ENCODE measurements at regions not wholly inside any gene's neighbourhood (a gene's known extent, or its start where the extent isn't known, plus 50 kb on each side); places are given as distances from the start of the nearest gene placed in this dataset.

GRCh38 chr16:48950184-48950583 lies 331.5 kb downstream of the CBLN1 start:
- peaks cover 0 to 5% (median 0%) of the 10 kb centered on the region in 4 donors for H3K27me3 ChIP-seq (ENCODE audit: control insufficient read depth in 4 of 4, insufficient read depth in 4 of 4, low read length in 3 of 4)
- TF ChIP-seq, protein P1, sequence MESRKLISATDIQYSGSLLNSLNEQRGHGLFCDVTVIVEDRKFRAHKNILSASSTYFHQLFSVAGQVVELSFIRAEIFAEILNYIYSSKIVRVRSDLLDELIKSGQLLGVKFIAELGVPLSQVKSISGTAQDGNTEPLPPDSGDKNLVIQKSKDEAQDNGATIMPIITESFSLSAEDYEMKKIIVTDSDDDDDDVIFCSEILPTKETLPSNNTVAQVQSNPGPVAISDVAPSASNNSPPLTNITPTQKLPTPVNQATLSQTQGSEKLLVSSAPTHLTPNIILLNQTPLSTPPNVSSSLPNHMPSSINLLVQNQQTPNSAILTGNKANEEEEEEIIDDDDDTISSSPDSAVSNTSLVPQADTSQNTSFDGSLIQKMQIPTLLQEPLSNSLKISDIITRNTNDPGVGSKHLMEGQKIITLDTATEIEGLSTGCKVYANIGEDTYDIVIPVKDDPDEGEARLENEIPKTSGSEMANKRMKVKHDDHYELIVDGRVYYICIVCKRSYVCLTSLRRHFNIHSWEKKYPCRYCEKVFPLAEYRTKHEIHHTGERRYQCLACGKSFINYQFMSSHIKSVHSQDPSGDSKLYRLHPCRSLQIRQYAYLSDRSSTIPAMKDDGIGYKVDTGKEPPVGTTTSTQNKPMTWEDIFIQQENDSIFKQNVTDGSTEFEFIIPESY (IDR thresholded peaks at IDR 0.05), result no peak
- TF ChIP-seq FOXA2 (IDR thresholded peaks at IDR 0.05), result no peak
- no peak for TF ChIP-seq RXRA (IDR thresholded peaks at IDR 0.05)
- no peak for TF ChIP-seq NR2F2 (IDR thresholded peaks at IDR 0.05)
- TF ChIP-seq EGR1 (IDR thresholded peaks at IDR 0.05; ENCODE audit: low read depth in 2 of 2), result no peak
- TF ChIP-seq, protein P2, sequence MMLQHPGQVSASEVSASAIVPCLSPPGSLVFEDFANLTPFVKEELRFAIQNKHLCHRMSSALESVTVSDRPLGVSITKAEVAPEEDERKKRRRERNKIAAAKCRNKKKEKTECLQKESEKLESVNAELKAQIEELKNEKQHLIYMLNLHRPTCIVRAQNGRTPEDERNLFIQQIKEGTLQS (IDR thresholded peaks at IDR 0.05), result no peak
- no peak for TF ChIP-seq MAX (IDR thresholded peaks at IDR 0.05)
- TF ChIP-seq TAF1 (conservative IDR thresholded peaks at IDR 0.05), result no peak
- TF ChIP-seq JUND (IDR thresholded peaks at IDR 0.05), result no peak
- no peak for TF ChIP-seq HNF4A (conservative IDR thresholded peaks at IDR 0.05)
- TF ChIP-seq, protein P3, sequence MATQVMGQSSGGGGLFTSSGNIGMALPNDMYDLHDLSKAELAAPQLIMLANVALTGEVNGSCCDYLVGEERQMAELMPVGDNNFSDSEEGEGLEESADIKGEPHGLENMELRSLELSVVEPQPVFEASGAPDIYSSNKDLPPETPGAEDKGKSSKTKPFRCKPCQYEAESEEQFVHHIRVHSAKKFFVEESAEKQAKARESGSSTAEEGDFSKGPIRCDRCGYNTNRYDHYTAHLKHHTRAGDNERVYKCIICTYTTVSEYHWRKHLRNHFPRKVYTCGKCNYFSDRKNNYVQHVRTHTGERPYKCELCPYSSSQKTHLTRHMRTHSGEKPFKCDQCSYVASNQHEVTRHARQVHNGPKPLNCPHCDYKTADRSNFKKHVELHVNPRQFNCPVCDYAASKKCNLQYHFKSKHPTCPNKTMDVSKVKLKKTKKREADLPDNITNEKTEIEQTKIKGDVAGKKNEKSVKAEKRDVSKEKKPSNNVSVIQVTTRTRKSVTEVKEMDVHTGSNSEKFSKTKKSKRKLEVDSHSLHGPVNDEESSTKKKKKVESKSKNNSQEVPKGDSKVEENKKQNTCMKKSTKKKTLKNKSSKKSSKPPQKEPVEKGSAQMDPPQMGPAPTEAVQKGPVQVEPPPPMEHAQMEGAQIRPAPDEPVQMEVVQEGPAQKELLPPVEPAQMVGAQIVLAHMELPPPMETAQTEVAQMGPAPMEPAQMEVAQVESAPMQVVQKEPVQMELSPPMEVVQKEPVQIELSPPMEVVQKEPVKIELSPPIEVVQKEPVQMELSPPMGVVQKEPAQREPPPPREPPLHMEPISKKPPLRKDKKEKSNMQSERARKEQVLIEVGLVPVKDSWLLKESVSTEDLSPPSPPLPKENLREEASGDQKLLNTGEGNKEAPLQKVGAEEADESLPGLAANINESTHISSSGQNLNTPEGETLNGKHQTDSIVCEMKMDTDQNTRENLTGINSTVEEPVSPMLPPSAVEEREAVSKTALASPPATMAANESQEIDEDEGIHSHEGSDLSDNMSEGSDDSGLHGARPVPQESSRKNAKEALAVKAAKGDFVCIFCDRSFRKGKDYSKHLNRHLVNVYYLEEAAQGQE (IDR thresholded peaks at IDR 0.05), result no peak
- no peak for TF ChIP-seq RAD21 (IDR thresholded peaks at IDR 0.05)
- no peak for TF ChIP-seq FOXA1 (IDR thresholded peaks at IDR 0.05)
- TF ChIP-seq HNF4G (IDR thresholded peaks at IDR 0.05), result no peak
- TF ChIP-seq SP1 (IDR thresholded peaks at IDR 0.05), result no peak
- no peak for TF ChIP-seq GABPA (IDR thresholded peaks at IDR 0.05 in 1 of 2, conservative IDR thresholded peaks at IDR 0.05 in 1 of 2)
- no peak for TF ChIP-seq YY1 (IDR thresholded peaks at IDR 0.05)
- TF ChIP-seq CTCF (IDR thresholded peaks at IDR 0.05; ENCODE audit: low read depth, low read length, missing input control), result no peak
- no peaks in the 10 kb centered on the region for H3K36me3 ChIP-seq (ENCODE audit: control insufficient read depth in 4 of 4, insufficient read depth in 3 of 4, low read depth in 1 of 4, low read length in 3 of 4)
- 87% methylated on average over 2 of the region's 2 CpGs for WGBS
- no peaks in the 10 kb centered on the region for H3K4me1 ChIP-seq (ENCODE audit: control insufficient read depth in 4 of 4, insufficient read depth in 4 of 4, low read length in 3 of 4)
- no peak overlapping the region for H3K4me3 ChIP-seq (ENCODE audit: low read depth in 1 of 3, low read length in 3 of 3)
- no peaks in the 10 kb centered on the region for H3K9me3 ChIP-seq (ENCODE audit: control insufficient read depth in 4 of 4, low read length in 3 of 4)
- H3K27ac ChIP-seq (ENCODE audit: low read depth in 1 of 2, low read length in 2 of 2), result no peak overlapping the region
- no peak for DNase-seq (ENCODE audit: low spot score)
- H3K9ac ChIP-seq (ENCODE audit: low read depth in 1 of 2, low read length in 2 of 2), result no peak overlapping the region
